HAP-1 (cell line): ENCODE measurements at regions not wholly inside any gene's neighbourhood (a gene's known extent, or its start where the extent isn't known, plus 50 kb on each side); places are given as distances from the start of the nearest gene placed in this dataset.

Source experiments
- DNase-seq, 2 experiments: peaks; one replicate each; pipeline ENCODE4 v3.0.0-alpha.2; 2016 to 2020; ENCODE audit warnings: low spot score in 2 of 2
- H3K27me3 ChIP-seq: fragments of 250-450 bp; sonication (Bioruptor Pico); 2 replicates; pipeline ENCODE4 v1.5.1; 2020; ENCODE audit warnings: low read depth, mild to moderate bottlenecking, moderate library complexity
- H3K36me3 ChIP-seq: fragments of 250-450 bp; sonication (Bioruptor Pico); replicated peaks from 2 replicates; pipeline ENCODE4 v1.5.1; 2020; ENCODE audit warnings: mild to moderate bottlenecking
- H3K4me1 ChIP-seq: fragments of 250-450 bp; sonication (Bioruptor Pico); 2 replicates; pipeline ENCODE4 v1.5.1; 2020; ENCODE audit warnings: mild to moderate bottlenecking
- H3K4me3 ChIP-seq: fragments of 250-450 bp; sonication (Bioruptor Pico); 2 replicates; pipeline ENCODE4 v1.5.1; 2020; ENCODE audit warnings: mild to moderate bottlenecking, moderate library complexity
- H3K9me3 ChIP-seq: fragments of 250-450 bp; sonication (Bioruptor Pico); 2 replicates; pipeline ENCODE4 v1.5.1; 2020; ENCODE audit warnings: mild to moderate bottlenecking, moderate library complexity
- in situ Hi-C: fragments of 300-500 bp; cut with MboI; formaldehyde crosslinking; loops from 3 replicates; pipeline ENCODE4 v1.14.3; 2020; ENCODE audit warnings: low sequenced_read_pairs, inconsistent platforms, mixed read lengths

DNA sequence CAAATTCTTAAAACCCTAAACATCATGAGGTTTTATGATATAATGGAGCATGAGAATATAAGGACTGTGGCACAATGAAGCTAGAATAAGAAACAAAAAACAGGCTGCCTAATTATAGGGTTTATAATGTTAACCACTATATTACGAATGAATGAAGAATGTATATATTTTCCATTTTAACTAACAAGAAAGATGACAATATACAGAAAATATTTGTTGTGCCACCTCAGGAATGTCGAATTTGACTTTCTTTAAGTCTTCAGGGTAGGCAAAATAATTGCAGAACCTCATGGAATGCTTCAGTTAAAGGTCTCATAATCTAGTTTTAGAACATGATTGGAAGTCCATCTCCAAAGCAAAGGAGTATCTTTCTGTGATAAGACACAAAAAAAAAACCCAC is 282.9 kb upstream of the SLC8A1 start:
- H3K27me3 ChIP-seq: no peaks in the 10 kb centered on the region
- no peaks in the 10 kb centered on the region for H3K9me3 ChIP-seq
- H3K4me3 ChIP-seq: no peak overlapping the region
- no peak for DNase-seq
- H3K36me3 ChIP-seq: no peaks in the 10 kb centered on the region
- H3K4me1 ChIP-seq: no peaks in the 10 kb centered on the region
- in situ Hi-C loops: no loop called here

DNA sequence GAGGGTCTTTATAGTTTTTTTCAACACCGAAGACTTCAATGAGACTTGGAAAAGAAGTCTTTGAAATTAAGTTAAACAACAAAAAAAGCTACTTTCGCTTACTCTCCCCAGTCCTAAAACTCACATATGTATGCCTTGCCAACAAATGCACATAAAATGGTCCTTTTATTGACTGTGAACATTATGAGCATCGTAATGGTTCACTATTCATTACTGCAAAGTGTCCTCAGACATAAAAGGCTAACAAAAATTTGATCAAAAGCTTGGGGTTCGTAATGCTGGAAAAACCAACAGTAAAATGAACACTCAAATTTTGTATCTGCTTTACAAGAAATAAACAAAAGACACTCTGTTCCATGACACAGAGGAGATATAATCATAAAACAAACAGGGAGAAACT is 285.3 kb upstream of the SLC8A1 start:
- Histone ChIP-seq H3K9me3 (no peaks in the 10 kb centered on the region), H3K4me1 (no peaks in the 10 kb centered on the region), H3K36me3 (no peaks in the 10 kb centered on the region), H3K4me3 (no peak overlapping the region), H3K27me3 (no peaks in the 10 kb centered on the region)
- in situ Hi-C loops: no loop called here
- DNase-seq: no peak

DNA sequence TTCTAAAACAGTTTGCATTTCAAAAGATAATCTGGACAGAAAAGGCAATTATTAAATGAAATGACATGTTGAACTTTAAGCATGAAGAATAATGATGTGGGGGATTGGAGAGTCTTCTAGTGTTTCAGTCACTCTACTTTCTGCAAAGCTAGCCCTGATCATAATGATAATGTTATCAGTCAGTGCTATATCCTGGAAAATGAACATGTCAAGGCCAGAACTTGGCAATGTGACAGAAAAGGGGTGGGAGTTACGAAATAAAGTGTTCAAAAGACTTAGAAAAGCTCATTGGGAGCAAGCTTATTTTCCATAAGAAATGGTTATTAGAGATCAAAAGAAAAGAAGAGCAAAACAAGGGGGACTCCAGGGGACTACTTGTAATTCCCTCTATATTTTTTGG is 288.5 kb upstream of the SLC8A1 start:
- in situ Hi-C loops: no loop called here
- H3K4me3 ChIP-seq: no peak overlapping the region
- H3K4me1 ChIP-seq: no peaks in the 10 kb centered on the region
- no peaks in the 10 kb centered on the region for H3K9me3 ChIP-seq
- no peaks in the 10 kb centered on the region for H3K36me3 ChIP-seq
- H3K27me3 ChIP-seq: no peaks in the 10 kb centered on the region
- DNase-seq: peak; percentile 6 to 32

DNA sequence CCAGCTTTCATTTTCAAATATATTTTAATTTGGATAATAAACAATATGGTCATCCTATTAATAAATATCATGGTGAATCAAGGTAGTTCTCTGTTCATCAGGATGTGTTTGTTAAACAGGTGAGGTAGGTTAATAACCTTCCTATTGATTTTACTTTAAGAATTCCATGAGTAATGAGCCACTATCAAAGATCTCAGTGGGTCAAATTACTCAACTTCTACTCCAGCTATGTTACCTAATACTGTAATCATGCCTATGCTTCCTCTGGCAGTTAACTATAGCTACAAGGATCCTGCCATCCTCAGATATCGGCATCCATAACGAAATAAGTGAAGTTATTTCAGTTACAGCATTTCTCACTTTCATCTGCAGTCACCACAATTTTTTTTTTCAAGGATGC is 289.6 kb upstream of the SLC8A1 start:
- no peak for DNase-seq
- H3K27me3 ChIP-seq: no peaks in the 10 kb centered on the region
- no peaks in the 10 kb centered on the region for H3K4me1 ChIP-seq
- H3K4me3 ChIP-seq: no peak overlapping the region
- in situ Hi-C loops: no loop called here
- no peaks in the 10 kb centered on the region for H3K9me3 ChIP-seq
- H3K36me3 ChIP-seq: no peaks in the 10 kb centered on the region

DNA sequence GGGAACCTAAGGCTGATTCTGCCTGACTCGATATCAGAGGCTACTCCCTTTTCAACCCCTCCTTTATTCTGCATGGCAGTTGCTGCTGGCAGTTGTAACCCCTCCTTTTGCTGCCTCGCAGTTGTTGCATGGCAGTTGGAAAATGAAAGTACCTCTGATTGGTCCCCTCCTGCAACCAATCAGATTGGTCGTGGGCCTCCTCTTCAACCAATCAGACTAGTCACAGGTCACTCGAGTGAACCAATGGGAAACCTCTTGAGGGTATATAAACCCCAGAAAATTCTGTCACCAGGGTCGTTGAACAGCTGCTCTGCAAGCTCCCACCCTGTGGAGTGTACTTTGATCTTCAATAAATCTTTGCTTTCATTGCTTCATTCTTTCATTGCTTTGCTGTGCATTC is 294.3 kb upstream of the SLC8A1 start:
- in situ Hi-C loops: no loop called here
- Histone ChIP-seq H3K27me3 (no peaks in the 10 kb centered on the region), H3K4me1 (no peaks in the 10 kb centered on the region), H3K9me3 (no peaks in the 10 kb centered on the region), H3K4me3 (no peak overlapping the region), H3K36me3 (no peaks in the 10 kb centered on the region)
- DNase-seq: no peak

DNA sequence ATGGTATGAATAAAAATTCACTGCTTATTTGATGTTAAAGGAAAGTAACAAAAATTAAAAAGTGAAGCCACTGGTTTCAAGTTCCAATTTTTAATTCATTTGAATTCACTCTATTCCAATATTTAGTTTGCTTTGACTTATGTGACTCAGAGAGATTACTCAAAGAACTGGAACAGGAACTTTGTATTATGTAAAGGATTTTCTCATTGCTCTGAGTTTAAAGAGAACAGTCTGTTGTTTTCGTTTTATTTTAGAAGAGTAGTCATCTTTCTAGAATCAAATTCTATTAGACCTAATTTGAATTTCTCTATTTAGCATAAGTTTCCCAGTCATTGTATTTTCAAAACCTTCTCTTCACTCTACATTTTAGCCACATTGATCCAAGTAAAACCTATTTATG is 300.1 kb upstream of the SLC8A1 start:
- H3K36me3 ChIP-seq: no peaks in the 10 kb centered on the region
- in situ Hi-C loops: no loop called here
- peaks cover 3% of the 10 kb centered on the region; the same call in 1 of the 2 replicates for H3K4me1 ChIP-seq
- no peaks in the 10 kb centered on the region for H3K9me3 ChIP-seq
- DNase-seq: no peak
- H3K4me3 ChIP-seq: no peak overlapping the region
- H3K27me3 ChIP-seq: no peaks in the 10 kb centered on the region

DNA sequence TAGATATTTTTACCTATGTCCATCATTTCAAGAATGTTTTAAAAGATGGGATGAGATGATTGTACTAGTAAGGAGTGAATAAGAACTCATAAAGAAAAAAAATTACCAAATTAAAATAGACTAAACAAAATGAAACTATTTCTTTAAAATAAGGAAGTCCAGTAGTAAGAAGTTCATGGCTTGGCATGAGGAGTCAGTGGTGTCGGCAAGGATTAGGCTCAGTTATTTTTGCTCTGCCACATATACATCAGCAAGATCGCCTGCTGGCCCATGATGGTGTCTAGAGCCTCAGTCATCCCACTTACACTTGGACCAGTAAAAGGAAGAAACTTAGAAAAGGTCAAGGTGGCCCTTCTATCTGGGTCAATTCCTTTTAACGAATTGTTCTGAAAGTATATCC is 300.9 kb upstream of the SLC8A1 start:
- no peak overlapping the region for H3K4me3 ChIP-seq
- no peaks in the 10 kb centered on the region for H3K36me3 ChIP-seq
- H3K9me3 ChIP-seq: no peaks in the 10 kb centered on the region
- no peaks in the 10 kb centered on the region for H3K27me3 ChIP-seq
- peaks cover 3% of the 10 kb centered on the region; the same call in 1 of the 2 replicates for H3K4me1 ChIP-seq
- DNase-seq: no peak
- in situ Hi-C loops: no loop called here

DNA sequence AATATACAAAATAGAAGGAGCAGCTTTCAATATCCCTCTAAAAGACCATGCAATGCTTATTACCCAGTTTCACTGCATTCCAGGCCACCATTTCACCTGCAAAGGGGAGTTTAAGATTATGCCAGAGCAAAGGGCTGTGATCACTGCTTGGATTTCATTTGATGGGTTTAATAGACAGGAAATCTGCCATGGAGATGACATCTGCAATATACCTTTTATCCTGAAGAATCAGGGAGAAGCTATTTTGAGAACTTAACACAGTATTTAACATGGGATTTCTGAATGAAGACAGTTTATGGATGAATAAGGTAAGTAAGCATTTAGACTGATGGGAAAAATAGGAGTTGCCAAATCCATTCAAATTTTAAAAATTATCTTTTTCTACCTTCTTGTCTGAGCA is 303.0 kb upstream of the SLC8A1 start:
- H3K9me3 ChIP-seq: no peaks in the 10 kb centered on the region; the same call in 1 of the 2 replicates
- DNase-seq: no peak
- peaks cover 7% of the 10 kb centered on the region for H3K27me3 ChIP-seq
- H3K36me3 ChIP-seq: no peaks in the 10 kb centered on the region
- H3K4me1 ChIP-seq: peaks cover 3% of the 10 kb centered on the region; the same call in 1 of the 2 replicates
- in situ Hi-C loops: no loop called here
- H3K4me3 ChIP-seq: no peak overlapping the region

DNA sequence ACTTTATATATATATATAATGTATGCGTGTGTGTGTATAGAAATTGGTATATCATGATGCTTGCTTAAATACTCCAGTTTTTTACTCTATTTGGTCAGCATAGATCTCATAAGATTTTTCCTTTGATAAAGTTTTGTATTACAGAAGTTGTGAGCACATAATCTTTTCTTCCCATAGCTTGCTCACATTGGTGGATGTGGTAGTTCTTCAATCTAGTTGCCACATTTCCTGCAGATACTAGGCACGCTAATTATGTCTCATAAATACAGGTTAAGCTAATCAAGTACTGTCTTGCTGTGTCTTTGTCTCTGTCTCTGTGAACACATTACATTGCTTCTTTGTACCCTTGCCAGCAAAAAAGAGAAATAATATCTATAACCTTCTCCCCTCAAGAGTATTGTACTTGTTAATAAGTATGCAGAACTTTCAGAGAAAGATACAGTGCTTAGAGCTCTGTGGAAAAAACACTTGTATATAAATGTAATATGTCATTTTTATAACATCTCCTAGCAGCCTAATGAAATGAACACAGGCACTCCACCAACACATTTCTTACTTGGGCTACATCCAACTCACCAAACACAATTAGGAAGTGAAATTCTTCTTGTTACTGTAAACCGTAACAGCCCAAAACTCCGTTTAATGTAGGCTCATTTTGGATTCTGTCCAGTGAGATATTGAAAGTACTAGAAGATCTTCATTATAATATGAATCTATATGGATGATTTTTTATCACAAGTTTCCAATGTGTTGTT is 306.7 kb upstream of the SLC8A1 start:
- no peaks in the 10 kb centered on the region for H3K4me1 ChIP-seq
- H3K9me3 ChIP-seq: no peaks in the 10 kb centered on the region; the same call in 1 of the 2 replicates
- no peak for DNase-seq
- in situ Hi-C loops: no loop called here
- no peaks in the 10 kb centered on the region for H3K36me3 ChIP-seq
- H3K27me3 ChIP-seq: peaks cover 8% of the 10 kb centered on the region
- H3K4me3 ChIP-seq: no peak overlapping the region

DNA sequence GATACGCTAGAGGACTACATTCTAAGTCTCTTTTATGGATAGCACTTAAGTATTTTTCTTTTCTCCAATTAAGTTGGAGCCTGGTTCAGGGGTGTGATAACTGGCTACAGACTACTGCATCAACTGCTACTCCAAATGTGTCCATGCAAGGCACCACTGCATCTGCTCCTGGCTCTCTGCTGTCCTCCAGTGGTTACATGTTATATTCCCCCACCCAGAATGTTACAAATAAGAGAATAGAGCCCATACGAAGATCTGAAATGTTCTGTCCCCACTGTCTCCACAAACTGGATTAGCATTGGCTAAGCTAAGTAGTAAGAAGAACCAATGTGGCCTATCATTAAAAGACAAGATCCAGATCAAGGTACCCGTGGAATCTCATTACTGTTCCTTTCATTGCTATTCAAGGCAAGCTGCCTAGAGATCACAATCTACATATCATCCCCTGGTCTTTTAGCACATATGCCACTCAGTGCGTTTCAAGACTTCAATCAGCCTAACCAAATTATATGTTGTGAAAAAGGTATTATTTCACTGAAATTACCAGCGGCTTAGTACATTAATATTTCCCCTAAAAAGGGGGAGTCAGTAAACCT is 308.3 kb upstream of the SLC8A1 start:
- H3K4me1 ChIP-seq: no peaks in the 10 kb centered on the region
- in situ Hi-C loops: no loop called here
- H3K9me3 ChIP-seq: no peaks in the 10 kb centered on the region; the same call in 1 of the 2 replicates
- H3K4me3 ChIP-seq: no peak overlapping the region
- no peaks in the 10 kb centered on the region for H3K36me3 ChIP-seq
- peak; percentile 37 to 51 for DNase-seq
- H3K27me3 ChIP-seq: peaks cover 8% of the 10 kb centered on the region

DNA sequence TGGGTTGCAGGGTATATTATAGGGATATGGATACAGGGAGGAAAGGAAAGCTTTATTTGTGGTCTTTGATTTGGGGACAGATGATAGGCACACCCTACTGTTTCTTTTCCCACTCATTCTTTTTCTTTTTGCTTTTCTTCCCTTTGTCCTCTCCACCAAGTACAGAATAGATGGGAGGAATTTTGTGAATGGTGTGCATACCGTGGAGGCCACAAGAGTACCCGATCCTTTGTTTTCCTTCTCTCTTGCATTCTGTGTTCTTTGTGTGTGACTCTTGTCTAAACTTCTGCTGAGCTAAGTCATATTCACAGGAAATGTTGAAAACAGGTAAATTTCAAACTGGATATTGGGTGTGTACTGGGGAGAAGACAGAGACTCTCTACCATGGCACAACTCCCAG is 321.4 kb upstream of the SLC8A1 start:
- in situ Hi-C loops: no loop called here
- no peak overlapping the region for H3K4me3 ChIP-seq
- H3K4me1 ChIP-seq: no peaks in the 10 kb centered on the region
- no peaks in the 10 kb centered on the region; the same call in 1 of the 2 replicates for H3K27me3 ChIP-seq
- no peaks in the 10 kb centered on the region for H3K36me3 ChIP-seq
- DNase-seq: peak in 1 of 2 experiments; percentile 39
- no peaks in the 10 kb centered on the region for H3K9me3 ChIP-seq

DNA sequence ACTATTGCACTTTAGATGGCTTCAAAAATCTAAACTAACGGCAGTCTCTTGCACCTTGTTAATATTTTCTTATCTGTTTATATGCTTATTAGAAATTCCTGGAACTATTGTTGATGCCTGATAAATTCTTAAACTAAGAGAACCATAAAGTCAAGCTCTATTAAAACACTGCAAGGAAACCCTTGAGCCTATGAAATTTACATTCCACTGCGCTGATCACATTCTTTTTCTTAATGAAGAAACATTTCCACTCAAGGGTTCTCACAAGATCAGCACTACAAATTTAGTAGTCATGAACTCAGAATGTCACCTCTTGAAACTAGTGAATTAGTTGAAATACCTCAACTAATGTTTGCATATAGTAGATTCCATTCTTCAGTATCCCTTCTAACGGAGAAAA is 331.8 kb upstream of the SLC8A1 start:
- no peaks in the 10 kb centered on the region for H3K4me1 ChIP-seq
- no peaks in the 10 kb centered on the region for H3K9me3 ChIP-seq
- no peak for DNase-seq
- H3K36me3 ChIP-seq: no peaks in the 10 kb centered on the region
- in situ Hi-C loops: no loop called here
- 0 out of 2 replicates have a peak, but pooled peaks cover 3% of the 10 kb centered on the region for H3K27me3 ChIP-seq
- H3K4me3 ChIP-seq: no peak overlapping the region

DNA sequence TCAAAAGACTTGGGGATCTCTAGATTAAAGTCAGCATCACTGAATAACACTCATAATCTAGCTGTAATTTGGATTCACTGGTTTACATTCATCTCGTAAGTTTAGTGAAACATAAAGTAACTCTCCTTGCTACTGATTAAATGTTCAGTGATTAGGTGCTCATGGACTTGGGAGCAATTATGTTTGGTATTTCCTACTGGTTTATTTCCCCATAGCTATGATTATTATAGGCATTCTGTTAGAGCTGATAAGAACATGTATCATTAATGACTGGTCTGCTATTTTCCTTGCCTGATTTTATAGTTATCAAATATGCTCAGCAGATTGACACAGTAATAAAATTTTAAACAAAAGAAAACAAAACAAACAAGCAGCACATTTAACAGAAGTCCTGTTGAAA is 334.7 kb upstream of the SLC8A1 start:
- Histone ChIP-seq H3K9me3 (no peaks in the 10 kb centered on the region), H3K27me3 (0 out of 2 replicates have a peak, but pooled peaks cover 3% of the 10 kb centered on the region), H3K4me3 (no peak overlapping the region), H3K36me3 (no peaks in the 10 kb centered on the region), H3K4me1 (no peaks in the 10 kb centered on the region)
- in situ Hi-C loops: no loop called here
- DNase-seq: no peak

DNA sequence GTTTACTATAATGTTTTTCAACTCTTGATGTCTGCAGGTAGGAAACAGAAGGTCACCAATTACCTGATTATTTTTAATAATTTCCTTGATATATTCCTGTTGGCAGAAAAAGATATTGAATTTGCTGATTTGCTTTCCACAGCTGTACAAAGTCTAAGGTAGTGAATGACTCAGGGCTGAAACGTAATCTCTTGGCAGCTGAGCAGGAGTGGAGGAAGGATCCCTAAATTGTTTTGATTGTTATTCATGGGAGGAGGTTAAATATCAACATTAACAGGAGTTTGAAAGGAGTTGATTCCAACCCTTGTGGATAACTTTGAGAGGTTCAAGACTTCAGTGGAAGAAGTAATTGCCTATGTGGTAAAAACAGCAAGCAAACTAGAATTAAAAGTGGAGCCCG is 345.2 kb upstream of the SLC8A1 start:
- no peak overlapping the region for H3K4me3 ChIP-seq
- no peaks in the 10 kb centered on the region for H3K27me3 ChIP-seq
- H3K9me3 ChIP-seq: no peaks in the 10 kb centered on the region
- H3K36me3 ChIP-seq: no peaks in the 10 kb centered on the region
- H3K4me1 ChIP-seq: no peaks in the 10 kb centered on the region
- in situ Hi-C loops: no loop called here
- DNase-seq: no peak
